ENCODE measurements at regions not wholly inside any gene's neighbourhood (a gene's known extent, or its start where the extent isn't known, plus 50 kb on each side); places are given as distances from the start of the nearest gene placed in this dataset.

DNA sequence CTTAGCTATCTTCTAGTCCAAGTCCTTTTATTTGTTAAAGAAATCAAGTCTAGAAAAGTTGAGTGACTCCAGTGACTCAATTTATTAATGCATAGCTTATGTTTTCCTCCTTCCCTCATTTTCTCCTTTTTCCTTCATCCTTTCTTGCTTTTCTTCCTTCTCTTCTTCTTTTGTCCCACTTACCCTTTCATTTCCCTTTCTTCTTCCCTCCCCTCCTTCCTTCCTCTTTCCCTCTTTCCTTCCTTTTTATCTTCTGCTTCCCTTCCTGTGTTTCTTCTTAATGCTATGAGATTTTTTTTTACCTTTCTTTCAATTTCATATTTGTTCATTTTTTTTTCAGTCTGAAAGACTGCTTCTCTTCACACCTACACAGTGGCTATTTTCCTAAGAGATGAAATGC is 555.5 kb downstream of the PIK3C3 start:
- TF ChIP-seq CTCF (IDR thresholded peaks at IDR 0.05) (no peak), POLR2A (IDR thresholded peaks at IDR 0.05) (no peak)
